ENCODE measurements at regions not wholly inside any gene's neighbourhood (a gene's known extent, or its start where the extent isn't known, plus 50 kb on each side); places are given as distances from the start of the nearest gene placed in this dataset.

GRCh38 chrX:45980726-45981125, 564.5 kb downstream of the ZNF674 start:
- no peak for TF ChIP-seq EP300 (IDR thresholded peaks at IDR 0.05)
- TF ChIP-seq, protein P1, sequence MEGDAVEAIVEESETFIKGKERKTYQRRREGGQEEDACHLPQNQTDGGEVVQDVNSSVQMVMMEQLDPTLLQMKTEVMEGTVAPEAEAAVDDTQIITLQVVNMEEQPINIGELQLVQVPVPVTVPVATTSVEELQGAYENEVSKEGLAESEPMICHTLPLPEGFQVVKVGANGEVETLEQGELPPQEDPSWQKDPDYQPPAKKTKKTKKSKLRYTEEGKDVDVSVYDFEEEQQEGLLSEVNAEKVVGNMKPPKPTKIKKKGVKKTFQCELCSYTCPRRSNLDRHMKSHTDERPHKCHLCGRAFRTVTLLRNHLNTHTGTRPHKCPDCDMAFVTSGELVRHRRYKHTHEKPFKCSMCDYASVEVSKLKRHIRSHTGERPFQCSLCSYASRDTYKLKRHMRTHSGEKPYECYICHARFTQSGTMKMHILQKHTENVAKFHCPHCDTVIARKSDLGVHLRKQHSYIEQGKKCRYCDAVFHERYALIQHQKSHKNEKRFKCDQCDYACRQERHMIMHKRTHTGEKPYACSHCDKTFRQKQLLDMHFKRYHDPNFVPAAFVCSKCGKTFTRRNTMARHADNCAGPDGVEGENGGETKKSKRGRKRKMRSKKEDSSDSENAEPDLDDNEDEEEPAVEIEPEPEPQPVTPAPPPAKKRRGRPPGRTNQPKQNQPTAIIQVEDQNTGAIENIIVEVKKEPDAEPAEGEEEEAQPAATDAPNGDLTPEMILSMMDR (IDR thresholded peaks at IDR 0.05) = no peak
- TF ChIP-seq POLR2A (IDR thresholded peaks at IDR 0.05) = no peak
